ENCODE measurements at regions not wholly inside any gene's neighbourhood (a gene's known extent, or its start where the extent isn't known, plus 50 kb on each side); places are given as distances from the start of the nearest gene placed in this dataset.

- DNase-seq (ENCODE audit: low spot score): no peak
These were observed 342.3 kb downstream of the HNRNPD start for GRCh38 chr4:82031376-82031927.

DNA sequence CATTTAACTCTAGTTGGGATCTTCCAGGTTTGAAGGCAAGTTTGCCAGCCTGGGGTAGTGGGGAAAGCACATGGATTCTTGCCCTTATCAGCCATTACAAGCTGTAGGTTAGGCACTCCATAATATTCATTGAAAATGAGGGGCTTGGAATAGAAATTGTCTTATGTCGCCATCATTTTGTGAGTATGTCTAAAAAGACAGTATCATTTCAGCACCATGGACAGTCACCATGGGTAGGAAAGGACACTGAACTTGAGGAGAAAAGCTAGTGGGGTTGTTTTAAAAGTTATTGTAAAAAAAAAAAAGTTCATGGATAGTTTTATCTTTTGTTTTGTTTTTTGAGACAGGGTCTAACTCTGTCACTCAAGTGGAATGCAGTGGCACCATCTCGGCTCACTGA, 356.1 kb downstream of the HNRNPD start:
- no peak for DNase-seq (ENCODE audit: low spot score)

DNA sequence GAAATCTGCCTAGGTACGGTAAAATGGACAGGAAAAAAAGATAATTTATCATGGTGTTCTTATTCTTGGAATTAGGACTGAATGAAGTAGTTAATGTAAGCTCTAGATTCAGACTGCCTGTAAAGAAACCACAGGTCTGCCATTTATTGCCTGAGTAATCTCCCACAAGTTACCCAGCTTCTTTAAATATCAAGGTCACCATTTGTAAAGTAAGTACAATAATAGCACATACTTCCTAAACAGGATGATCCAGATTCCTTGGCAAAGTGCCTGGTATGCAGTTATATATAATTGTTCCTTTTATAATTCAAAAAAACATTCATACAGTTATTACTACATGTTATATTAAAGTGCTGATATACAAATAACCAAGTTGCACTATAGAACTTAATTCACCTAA, 368.6 kb downstream of the HNRNPD start:
- DNase-seq (ENCODE audit: low spot score): no peak

DNA sequence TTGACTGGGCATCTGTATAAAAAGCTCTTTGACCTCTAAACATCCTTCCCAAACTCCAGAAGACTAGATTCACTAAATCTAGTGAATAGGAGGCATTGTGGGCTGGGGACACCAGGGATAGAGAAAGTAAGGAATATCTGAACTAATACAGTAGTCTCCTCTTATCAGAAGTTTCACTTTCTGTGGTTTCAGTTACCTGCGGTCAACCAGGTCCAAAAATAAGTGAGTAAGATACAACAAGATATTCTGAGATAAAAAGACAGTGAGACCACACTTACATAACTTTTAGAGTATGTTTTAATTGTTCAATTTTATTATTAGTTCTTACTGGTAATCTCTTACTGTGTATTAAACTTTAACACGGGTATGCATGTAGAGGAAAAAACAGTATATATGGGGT, 376.5 kb downstream of the HNRNPD start:
- no peak for DNase-seq (ENCODE audit: low spot score)

GRCh38 chr4:81990898-81991297, 382.9 kb downstream of the HNRNPD start:
- no peak for DNase-seq (ENCODE audit: low spot score)

- DNase-seq (ENCODE audit: low spot score): no peak
These were observed 383.6 kb downstream of the HNRNPD start for GRCh38 chr4:81990211-81990610.

DNA sequence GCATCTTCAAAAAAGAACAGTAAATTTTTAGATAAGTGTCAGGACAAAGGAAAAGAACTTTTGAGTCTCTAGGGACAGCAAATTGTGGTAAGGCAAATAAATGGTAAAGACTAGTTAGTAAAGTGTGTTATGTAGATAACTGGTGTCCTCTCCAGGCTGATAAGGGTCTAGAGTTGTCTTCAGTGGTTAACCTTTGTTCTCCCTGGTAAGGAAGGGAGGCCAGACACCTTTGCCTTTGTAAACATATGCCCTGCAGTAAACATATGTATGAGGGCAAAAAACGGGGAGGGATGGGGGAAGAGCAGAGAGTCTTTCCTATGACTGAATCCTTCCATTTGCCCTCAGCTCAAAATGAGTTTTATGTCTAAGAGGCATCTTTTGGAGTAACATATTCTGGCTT, 384.6 kb downstream of the HNRNPD start:
- DNase-seq (ENCODE audit: low spot score): no peak

- DNase-seq (ENCODE audit: low spot score): no peak
These were observed 385.6 kb downstream of the HNRNPD start for GRCh38 chr4:81988178-81988577.

DNA sequence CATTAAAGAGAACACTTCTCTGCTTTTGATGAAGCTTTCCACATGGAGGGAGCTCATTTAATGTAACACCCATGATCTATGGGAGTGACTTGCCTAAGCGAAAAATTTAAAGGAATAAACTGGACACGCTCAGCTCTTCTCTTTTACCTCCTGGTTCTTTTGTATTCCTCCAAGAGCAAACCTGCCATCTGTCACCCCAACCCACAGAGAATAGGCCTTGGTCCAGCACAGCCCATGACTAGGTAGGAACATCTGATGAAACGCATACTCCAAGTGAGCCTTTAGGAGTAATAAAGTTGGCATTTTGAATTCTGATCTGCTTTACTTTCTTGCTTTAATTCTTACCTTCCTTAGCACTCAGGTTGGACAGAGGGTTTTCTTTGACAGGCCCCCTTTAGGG, 389.0 kb downstream of the HNRNPD start:
- DNase-seq (ENCODE audit: low spot score): no peak

- no peak for DNase-seq (ENCODE audit: low spot score)
These were observed 390.8 kb downstream of the HNRNPD start for GRCh38 chr4:81982846-81983540.

DNA sequence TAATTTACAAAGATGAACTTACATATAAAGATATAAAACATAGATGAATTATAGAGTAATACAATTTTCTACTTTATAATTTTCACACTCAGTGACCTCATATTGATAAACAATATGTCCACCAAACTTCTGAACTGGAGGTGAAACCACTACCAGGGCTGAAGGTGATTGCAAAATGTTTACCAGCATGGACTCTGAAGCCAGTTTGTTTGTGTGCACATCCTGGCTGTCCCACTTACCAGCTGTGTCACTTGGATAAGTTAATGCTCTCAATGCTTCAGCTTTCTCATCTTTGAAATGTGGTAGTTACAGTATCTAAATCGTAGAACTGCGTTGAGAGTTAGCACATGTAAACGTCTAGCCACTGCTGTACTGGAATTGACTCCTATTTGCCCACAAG, 392.6 kb downstream of the HNRNPD start:
- no peak for DNase-seq (ENCODE audit: low spot score)

- DNase-seq (ENCODE audit: low spot score): no peak
These were observed 399.3 kb downstream of the HNRNPD start for GRCh38 chr4:81974523-81974922.

DNA sequence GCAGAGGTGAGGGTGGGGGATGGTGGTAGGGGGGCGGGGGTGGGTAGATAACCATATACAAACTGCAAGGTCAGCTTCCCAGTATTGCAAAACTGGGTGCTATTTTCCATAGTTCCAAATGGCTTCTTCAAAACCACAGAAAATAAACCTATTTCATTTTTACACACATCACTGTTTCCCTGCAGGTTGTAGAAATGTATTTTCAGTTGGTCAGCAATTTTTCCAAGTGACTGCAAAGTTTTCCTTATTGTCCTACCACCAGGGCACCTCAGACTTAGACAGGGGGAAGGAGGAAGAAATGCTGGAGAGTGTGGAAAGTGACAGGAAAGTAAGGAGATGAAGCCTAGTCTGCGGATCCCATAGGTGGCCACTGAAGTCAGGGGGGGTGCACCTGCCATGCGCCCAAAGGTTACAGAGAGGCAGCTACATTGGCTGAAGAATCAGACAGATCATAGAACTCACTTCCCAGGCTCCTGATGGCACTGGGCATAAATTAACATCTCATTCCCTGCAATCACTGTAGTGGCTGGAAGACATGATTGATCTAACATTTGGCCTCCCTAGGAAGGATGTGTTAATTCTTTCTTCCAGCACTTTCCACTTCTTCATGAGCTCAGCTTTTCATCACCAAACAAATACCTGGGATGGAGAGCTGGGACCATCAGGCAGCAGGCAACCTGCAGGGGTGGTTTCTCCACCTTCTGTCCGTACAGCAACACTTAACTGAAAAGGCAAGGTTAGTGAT, 402.0 kb downstream of the HNRNPD start:
- no peak for DNase-seq (ENCODE audit: low spot score)

DNA sequence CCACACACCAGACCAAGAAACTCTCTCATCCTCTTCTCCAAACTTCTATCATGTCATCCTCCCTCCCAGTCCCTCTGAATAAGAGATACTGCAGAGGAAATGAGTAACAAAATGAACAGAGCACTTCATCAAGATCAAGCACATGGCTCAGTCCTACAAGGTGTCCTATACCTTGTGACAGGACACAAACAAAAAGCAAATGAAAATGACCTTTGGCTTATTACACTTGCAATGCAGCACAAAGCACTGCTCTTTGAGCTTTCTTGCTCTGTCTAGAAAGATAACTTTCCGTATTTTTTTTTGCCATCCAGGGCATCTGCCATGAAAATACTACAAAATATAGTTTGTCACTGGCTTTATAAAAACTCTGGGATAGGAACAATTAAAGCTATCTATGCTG, 402.7 kb downstream of the HNRNPD start:
- DNase-seq (ENCODE audit: low spot score): no peak

DNA sequence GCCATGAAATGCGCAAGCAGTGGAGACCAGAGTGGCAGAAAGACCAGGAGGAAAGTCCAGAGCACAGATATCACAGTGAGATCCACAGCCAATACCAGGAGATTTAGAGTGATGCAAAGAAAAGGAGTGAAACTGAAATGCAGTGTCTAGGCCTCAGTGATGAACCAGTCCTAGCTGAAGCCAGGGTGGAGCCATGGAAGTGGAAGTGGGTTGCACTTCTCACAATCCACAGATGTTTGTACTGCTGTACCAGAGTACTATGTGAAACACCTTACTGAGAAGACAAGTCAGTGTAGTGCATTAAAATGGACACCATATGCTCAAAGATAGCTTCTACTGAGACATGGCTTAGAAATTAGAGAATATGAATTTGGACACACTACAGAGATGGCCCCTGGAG, 403.3 kb downstream of the HNRNPD start:
- no peak for DNase-seq (ENCODE audit: low spot score)

- no peak for DNase-seq (ENCODE audit: low spot score)
These were observed 407.1 kb downstream of the HNRNPD start for GRCh38 chr4:81966676-81967075.

DNA sequence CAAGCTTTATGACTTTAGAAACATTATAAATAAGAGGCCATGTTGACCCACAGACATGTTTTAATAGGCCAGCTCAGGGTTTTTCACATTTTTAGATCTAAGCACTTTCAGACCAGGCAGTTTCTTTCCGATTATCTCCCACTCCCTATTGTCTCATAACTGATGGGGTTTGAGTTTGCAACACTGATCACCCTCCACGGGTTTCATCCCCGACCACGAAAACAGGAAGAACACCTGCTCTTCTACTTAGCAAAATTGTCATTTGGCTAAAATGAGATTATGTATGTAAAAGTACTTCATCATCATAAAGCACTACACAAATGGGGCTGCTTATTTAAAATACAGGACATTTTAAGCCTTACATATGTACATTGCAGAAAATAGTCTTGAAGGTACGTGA, 407.9 kb downstream of the HNRNPD start:
- DNase-seq (ENCODE audit: low spot score): no peak

- DNase-seq (ENCODE audit: low spot score): no peak
These were observed 408.3 kb downstream of the HNRNPD start for GRCh38 chr4:81965454-81965853.

DNA sequence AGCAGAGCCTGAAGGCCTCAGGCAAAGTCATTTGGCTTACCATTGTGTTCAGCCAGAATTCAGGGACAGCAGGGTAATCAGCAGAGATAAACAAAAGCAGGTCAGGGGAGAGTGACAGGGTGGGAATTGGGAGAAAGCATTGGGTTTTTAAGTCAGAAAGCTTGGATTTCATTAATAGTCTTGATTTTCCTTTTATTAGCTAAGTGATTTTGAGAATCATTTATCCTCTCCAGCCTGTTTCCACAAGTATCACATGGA, 410.1 kb downstream of the HNRNPD start:
- DNase-seq (ENCODE audit: low spot score): no peak

- no peak for DNase-seq (ENCODE audit: low spot score)
These were observed 410.6 kb downstream of the HNRNPD start for GRCh38 chr4:81963015-81963762.

DNA sequence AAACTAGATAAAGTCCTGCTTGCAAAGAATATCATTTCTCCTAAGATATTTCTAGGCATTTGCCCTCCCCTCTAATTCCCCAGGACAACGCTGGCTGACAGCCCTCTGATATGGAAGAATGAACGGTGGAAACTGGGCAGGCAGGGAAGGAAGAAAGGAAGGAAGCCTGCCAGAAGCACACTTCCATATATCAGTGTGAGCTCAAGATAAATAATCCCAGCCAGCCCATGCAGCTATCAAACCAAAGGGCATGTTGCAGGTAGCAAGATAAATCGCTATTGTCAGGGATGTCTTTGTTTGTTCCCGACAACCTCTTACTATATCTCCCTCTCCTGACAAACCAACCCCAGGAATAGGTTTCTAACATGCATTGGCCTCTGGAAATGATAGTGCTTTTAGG, 412.8 kb downstream of the HNRNPD start:
- no peak for DNase-seq (ENCODE audit: low spot score)

DNA sequence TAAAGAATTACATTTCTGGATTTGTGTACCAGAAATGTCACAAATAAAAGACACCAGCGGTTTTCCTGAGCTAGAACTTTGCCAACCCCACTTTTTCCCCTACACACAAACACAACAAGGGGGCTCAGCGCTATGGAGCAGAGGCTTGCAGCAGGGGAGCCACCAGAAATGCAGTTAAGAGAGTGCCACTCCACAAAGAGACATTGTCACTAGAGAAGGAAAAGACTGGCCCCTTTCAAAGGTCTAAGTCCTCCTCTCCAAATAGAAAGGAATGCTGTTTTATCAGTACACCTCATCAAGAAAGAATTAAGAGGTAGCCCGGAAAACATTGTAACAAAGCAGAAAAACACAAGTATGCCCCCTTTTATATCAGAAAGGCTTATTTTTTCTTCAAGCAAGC, 419.5 kb downstream of the HNRNPD start:
- no peak for DNase-seq (ENCODE audit: low spot score)

GRCh38 chr4:81951891-81952455, 421.8 kb downstream of the HNRNPD start:
- no peak for DNase-seq (ENCODE audit: low spot score)

All from pons (tissue), 1 donor.